ENCODE measurements at regions not wholly inside any gene's neighbourhood (a gene's known extent, or its start where the extent isn't known, plus 50 kb on each side); places are given as distances from the start of the nearest gene placed in this dataset.
"Not testable (repeated sequence)": the region's sequence is repeated elsewhere in the genome, so short reads cannot be mapped to it uniquely, and the experiment has no call there.

DNA sequence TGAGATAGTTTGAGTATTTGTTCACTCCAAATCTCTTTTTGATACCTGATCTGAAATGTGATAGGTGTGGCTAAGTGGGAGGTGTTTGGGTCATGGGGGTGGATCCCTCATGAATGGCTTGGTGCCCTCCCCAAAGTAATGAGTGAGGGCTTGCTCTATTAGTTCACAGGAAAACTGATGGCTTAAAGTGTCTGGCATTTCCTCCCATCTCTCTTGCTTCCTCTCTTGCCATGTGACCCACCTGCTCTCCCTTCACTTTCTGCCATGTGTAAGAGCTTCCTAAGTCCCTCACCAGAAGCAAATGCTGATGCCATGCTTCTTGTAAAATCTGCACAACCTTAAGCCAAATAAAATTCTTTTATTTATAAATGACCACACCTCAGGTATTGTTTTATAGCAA lies 61.1 kb downstream of the MAD2L1 start:
- H3K4me2 ChIP-seq (ENCODE audit: low read depth, low read length, poor library complexity, severe bottlenecking), result no peak overlapping the region
- no peaks in the 10 kb centered on the region for H4K20me1 ChIP-seq (ENCODE audit: insufficient read depth, low read depth, low read length)
- H3K27ac ChIP-seq (ENCODE audit: low read length), result no peak overlapping the region
- H3K36me3 ChIP-seq (ENCODE audit: insufficient read depth, low read length), result no peaks in the 10 kb centered on the region
- DNase-seq, result no peak
- no peak overlapping the region for H3K9ac ChIP-seq (ENCODE audit: low read length)
- H3K27me3 ChIP-seq (ENCODE audit: low read length), result no peaks in the 10 kb centered on the region
- H3K79me2 ChIP-seq (ENCODE audit: low read length), result no peaks in the 10 kb centered on the region
- H3K9me2 ChIP-seq (replicated peaks; ENCODE audit: insufficient read depth, low read length), result no peaks in the 10 kb centered on the region
- H2AFZ ChIP-seq (ENCODE audit: low read length), result no peak overlapping the region
- H3K9me3 ChIP-seq (ENCODE audit: low read length), result no peaks in the 10 kb centered on the region
- H3K4me1 ChIP-seq (ENCODE audit: low read length), result no peaks in the 10 kb centered on the region
- no peak overlapping the region for H3K4me3 ChIP-seq (ENCODE audit: low read length)

DNA sequence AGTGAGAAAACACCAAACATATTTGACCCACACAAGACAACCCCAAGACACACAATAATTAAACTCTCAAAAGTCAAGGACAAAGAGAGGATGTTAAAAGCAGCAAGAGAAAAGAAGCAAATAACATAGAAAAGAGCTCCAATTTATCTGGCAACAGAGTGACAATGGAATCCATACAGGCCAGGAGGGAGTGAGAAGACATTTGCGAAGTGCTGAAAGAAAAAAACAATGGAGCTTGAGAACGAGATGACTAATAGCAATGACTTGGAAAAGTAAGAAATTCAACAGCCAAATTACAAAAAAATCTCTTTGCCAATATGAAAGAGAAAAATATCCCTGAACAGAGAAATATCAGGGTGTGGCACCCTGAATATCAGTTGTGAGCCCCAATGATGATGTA lies 61.6 kb downstream of the MAD2L1 start:
- no peaks in the 10 kb centered on the region for H3K4me1 ChIP-seq (ENCODE audit: low read length)
- no peaks in the 10 kb centered on the region for H3K9me2 ChIP-seq (replicated peaks; ENCODE audit: insufficient read depth, low read length)
- H4K20me1 ChIP-seq (ENCODE audit: insufficient read depth, low read depth, low read length), result no peaks in the 10 kb centered on the region
- H3K4me3 ChIP-seq (ENCODE audit: low read length), result no peak overlapping the region
- no peaks in the 10 kb centered on the region for H3K9me3 ChIP-seq (ENCODE audit: low read length)
- H3K9ac ChIP-seq (ENCODE audit: low read length), result no peak overlapping the region
- H3K27ac ChIP-seq (ENCODE audit: low read length), result no peak overlapping the region
- H3K36me3 ChIP-seq (ENCODE audit: insufficient read depth, low read length), result no peaks in the 10 kb centered on the region
- H3K27me3 ChIP-seq (ENCODE audit: low read length), result no peaks in the 10 kb centered on the region
- no peak for DNase-seq
- H3K79me2 ChIP-seq (ENCODE audit: low read length), result no peaks in the 10 kb centered on the region
- H3K4me2 ChIP-seq (ENCODE audit: low read depth, low read length, poor library complexity, severe bottlenecking), result no peak overlapping the region
- no peak overlapping the region for H2AFZ ChIP-seq (ENCODE audit: low read length)

DNA sequence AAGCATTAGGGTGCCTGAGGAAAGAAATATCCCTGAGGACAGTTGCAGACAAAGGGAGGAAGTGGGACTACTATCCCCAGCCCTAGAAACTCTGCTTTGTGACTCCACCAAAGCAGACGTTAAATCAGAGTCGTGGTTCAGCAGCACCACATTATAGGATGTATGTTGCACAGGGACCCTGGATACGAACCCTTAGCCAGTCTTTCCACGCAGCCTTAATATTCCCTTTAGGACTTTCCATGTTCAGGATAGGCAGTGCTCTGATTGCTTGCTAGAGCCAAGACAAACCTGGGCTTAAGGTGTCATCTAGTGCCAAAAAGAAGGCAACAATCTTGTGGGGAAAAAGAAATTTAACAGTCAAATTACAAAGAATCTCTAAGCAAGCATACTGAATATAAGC lies 62.6 kb downstream of the MAD2L1 start:
- Histone ChIP-seq H3K27me3 (ENCODE audit: low read length) (no peaks in the 10 kb centered on the region), H3K27ac (ENCODE audit: low read length) (no peak overlapping the region), H3K4me3 (ENCODE audit: low read length) (no peak overlapping the region), H3K9me3 (ENCODE audit: low read length) (no peaks in the 10 kb centered on the region), H2AFZ (ENCODE audit: low read length) (no peak overlapping the region), H3K4me1 (ENCODE audit: low read length) (no peaks in the 10 kb centered on the region), H3K79me2 (ENCODE audit: low read length) (no peaks in the 10 kb centered on the region), H3K36me3 (ENCODE audit: insufficient read depth, low read length) (no peaks in the 10 kb centered on the region), H3K4me2 (ENCODE audit: low read depth, low read length, poor library complexity, severe bottlenecking) (no peak overlapping the region), H4K20me1 (ENCODE audit: insufficient read depth, low read depth, low read length) (no peaks in the 10 kb centered on the region), H3K9ac (ENCODE audit: low read length) (no peak overlapping the region), H3K9me2 (replicated peaks; ENCODE audit: insufficient read depth, low read length) (no peaks in the 10 kb centered on the region)
- DNase-seq, result no peak

- no peaks in the 10 kb centered on the region for H3K79me2 ChIP-seq (ENCODE audit: low read length)
- H3K4me1 ChIP-seq (ENCODE audit: low read length), result no peaks in the 10 kb centered on the region
These were observed 63.5 kb downstream of the MAD2L1 start for GRCh38 chr4:120003193-120003592.

GRCh38 chr4:120001850-120002249 lies 64.8 kb downstream of the MAD2L1 start:
- no peak for DNase-seq
- H3K79me2 ChIP-seq (ENCODE audit: low read length), result no peaks in the 10 kb centered on the region
- no peaks in the 10 kb centered on the region for H4K20me1 ChIP-seq (ENCODE audit: insufficient read depth, low read depth, low read length)
- no peak overlapping the region for H3K27ac ChIP-seq (ENCODE audit: low read length)
- no peaks in the 10 kb centered on the region for H3K27me3 ChIP-seq (ENCODE audit: low read length)
- no peak overlapping the region for H3K4me3 ChIP-seq (ENCODE audit: low read length)
- no peak overlapping the region for H3K9ac ChIP-seq (ENCODE audit: low read length)
- H3K4me1 ChIP-seq (ENCODE audit: low read length), result no peaks in the 10 kb centered on the region
- no peaks in the 10 kb centered on the region for H3K36me3 ChIP-seq (ENCODE audit: insufficient read depth, low read length)
- H3K4me2 ChIP-seq (ENCODE audit: low read depth, low read length, poor library complexity, severe bottlenecking), result no peak overlapping the region
- H2AFZ ChIP-seq (ENCODE audit: low read length), result no peak overlapping the region
- no peaks in the 10 kb centered on the region for H3K9me3 ChIP-seq (ENCODE audit: low read length)
- no peaks in the 10 kb centered on the region for H3K9me2 ChIP-seq (replicated peaks; ENCODE audit: insufficient read depth, low read length)

More at GRCh38 chr4:120003193-120003592, 63.5 kb downstream of the MAD2L1 start:
- Histone ChIP-seq H3K27me3 (ENCODE audit: low read length) (no peaks in the 10 kb centered on the region), H3K36me3 (ENCODE audit: insufficient read depth, low read length) (no peaks in the 10 kb centered on the region), H3K9me3 (ENCODE audit: low read length) (no peaks in the 10 kb centered on the region), H3K27ac (ENCODE audit: low read length) (no peak overlapping the region), H3K9ac (ENCODE audit: low read length) (no peak overlapping the region), H3K4me3 (ENCODE audit: low read length) (no peak overlapping the region), H4K20me1 (ENCODE audit: insufficient read depth, low read depth, low read length) (no peaks in the 10 kb centered on the region), H3K4me2 (ENCODE audit: low read depth, low read length, poor library complexity, severe bottlenecking) (no peak overlapping the region), H3K9me2 (replicated peaks; ENCODE audit: insufficient read depth, low read length) (no peaks in the 10 kb centered on the region), H2AFZ (ENCODE audit: low read length) (no peak overlapping the region)
- no peak for DNase-seq

GRCh38 chr4:120000591-120001296 lies 65.9 kb downstream of the MAD2L1 start:
- no peaks in the 10 kb centered on the region for H3K27me3 ChIP-seq (ENCODE audit: low read length)
- H3K4me2 ChIP-seq (ENCODE audit: low read depth, low read length, poor library complexity, severe bottlenecking), result no peak overlapping the region
- no peak overlapping the region for H3K27ac ChIP-seq (ENCODE audit: low read length)
- H3K9me2 ChIP-seq (replicated peaks; ENCODE audit: insufficient read depth, low read length), result no peaks in the 10 kb centered on the region
- H3K4me1 ChIP-seq (ENCODE audit: low read length), result no peaks in the 10 kb centered on the region
- no peaks in the 10 kb centered on the region for H3K9me3 ChIP-seq (ENCODE audit: low read length)
- no peak for DNase-seq
- H4K20me1 ChIP-seq (ENCODE audit: insufficient read depth, low read depth, low read length), result no peaks in the 10 kb centered on the region
- H3K79me2 ChIP-seq (ENCODE audit: low read length), result no peaks in the 10 kb centered on the region
- no peaks in the 10 kb centered on the region for H3K36me3 ChIP-seq (ENCODE audit: insufficient read depth, low read length)
- H2AFZ ChIP-seq (ENCODE audit: low read length), result no peak overlapping the region
- H3K4me3 ChIP-seq (ENCODE audit: low read length), result no peak overlapping the region
- no peak overlapping the region for H3K9ac ChIP-seq (ENCODE audit: low read length)

DNA sequence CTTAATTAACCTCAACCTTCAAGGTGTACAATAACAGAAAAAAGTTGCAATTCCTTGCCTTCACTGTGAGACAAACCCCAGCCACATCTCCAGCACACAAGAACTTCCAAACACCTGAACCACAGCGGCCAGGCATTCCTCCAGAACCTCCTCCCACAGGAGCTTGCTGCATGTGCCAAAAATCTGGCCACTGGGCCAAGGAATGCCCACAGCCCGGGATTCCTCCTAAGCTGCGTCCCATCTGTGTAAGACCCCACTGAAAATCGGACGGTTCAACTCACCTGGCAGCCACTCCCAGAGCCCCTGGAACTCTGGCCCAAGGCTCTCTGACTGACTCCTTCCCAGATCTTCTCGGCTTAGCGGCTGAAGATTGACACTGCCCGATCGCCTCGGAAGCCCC lies 70.6 kb downstream of the MAD2L1 start:
- not testable (repeated sequence) for H3K27ac ChIP-seq (ENCODE audit: low read length); H3K36me3 ChIP-seq (ENCODE audit: insufficient read depth, low read length); H3K79me2 ChIP-seq (ENCODE audit: low read length); H3K27me3 ChIP-seq (ENCODE audit: low read length); H3K9me2 ChIP-seq (replicated peaks; ENCODE audit: insufficient read depth, low read length); H3K4me1 ChIP-seq (ENCODE audit: low read length); H2AFZ ChIP-seq (ENCODE audit: low read length); H3K4me3 ChIP-seq (ENCODE audit: low read length); H4K20me1 ChIP-seq (ENCODE audit: insufficient read depth, low read depth, low read length); H3K4me2 ChIP-seq (ENCODE audit: low read depth, low read length, poor library complexity, severe bottlenecking); H3K9ac ChIP-seq (ENCODE audit: low read length); DNase-seq; H3K9me3 ChIP-seq (ENCODE audit: low read length)

DNA sequence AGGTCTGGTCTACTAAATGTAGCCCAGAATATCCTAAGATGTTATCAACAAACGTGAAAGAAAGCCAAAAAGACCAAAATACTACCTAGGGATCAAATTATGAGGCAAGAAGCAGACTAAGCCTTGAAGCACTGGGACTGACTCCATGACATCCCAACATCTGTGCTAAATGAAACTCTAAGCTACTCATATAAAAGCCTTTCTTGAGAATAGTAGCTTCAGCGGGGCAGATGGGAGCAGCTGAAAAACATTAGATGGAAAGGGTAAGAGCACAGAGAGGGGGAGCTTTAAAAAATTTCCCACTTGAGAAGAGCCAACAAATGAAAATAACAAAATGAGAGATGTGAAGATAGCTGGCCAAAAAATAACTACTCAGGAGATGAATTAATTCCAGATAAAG lies 81.7 kb downstream of the MAD2L1 start:
- no peaks in the 10 kb centered on the region for H3K4me1 ChIP-seq (ENCODE audit: low read length)
- no peaks in the 10 kb centered on the region for H3K9me2 ChIP-seq (replicated peaks; ENCODE audit: insufficient read depth, low read length)
- DNase-seq, result no peak
- no peak overlapping the region for H3K27ac ChIP-seq (ENCODE audit: low read length)
- H2AFZ ChIP-seq (ENCODE audit: low read length), result no peak overlapping the region
- no peaks in the 10 kb centered on the region for H3K27me3 ChIP-seq (ENCODE audit: low read length)
- no peaks in the 10 kb centered on the region for H3K79me2 ChIP-seq (ENCODE audit: low read length)
- no peaks in the 10 kb centered on the region for H4K20me1 ChIP-seq (ENCODE audit: insufficient read depth, low read depth, low read length)
- H3K36me3 ChIP-seq (ENCODE audit: insufficient read depth, low read length), result no peaks in the 10 kb centered on the region
- no peak overlapping the region for H3K4me2 ChIP-seq (ENCODE audit: low read depth, low read length, poor library complexity, severe bottlenecking)
- no peak overlapping the region for H3K4me3 ChIP-seq (ENCODE audit: low read length)
- no peaks in the 10 kb centered on the region for H3K9me3 ChIP-seq (ENCODE audit: low read length)
- no peak overlapping the region for H3K9ac ChIP-seq (ENCODE audit: low read length)

DNA sequence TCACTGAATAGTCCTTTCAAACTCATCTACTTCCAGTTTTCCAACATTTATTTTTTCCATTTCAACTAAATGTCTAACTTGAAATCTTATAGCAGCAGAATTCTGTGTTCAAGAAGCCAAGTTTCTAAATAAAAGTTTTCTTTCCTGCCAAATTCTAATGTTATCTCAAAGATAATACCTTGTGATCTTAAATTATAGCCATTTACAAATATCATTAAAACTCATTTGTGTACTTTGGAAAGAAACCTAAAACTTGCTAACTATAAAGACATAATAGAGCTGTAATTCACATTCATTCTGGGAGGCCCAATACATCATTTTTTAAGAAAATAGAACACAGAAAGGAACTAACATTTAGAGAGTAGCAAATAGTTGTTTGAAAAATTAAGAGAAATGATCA lies 83.9 kb downstream of the MAD2L1 start:
- no peak overlapping the region for H3K4me2 ChIP-seq (ENCODE audit: low read depth, low read length, poor library complexity, severe bottlenecking)
- H3K27me3 ChIP-seq (ENCODE audit: low read length), result no peaks in the 10 kb centered on the region
- no peaks in the 10 kb centered on the region for H4K20me1 ChIP-seq (ENCODE audit: insufficient read depth, low read depth, low read length)
- DNase-seq, result no peak
- no peaks in the 10 kb centered on the region for H3K79me2 ChIP-seq (ENCODE audit: low read length)
- no peaks in the 10 kb centered on the region for H3K9me2 ChIP-seq (replicated peaks; ENCODE audit: insufficient read depth, low read length)
- H2AFZ ChIP-seq (ENCODE audit: low read length), result no peak overlapping the region
- no peak overlapping the region for H3K4me3 ChIP-seq (ENCODE audit: low read length)
- H3K9ac ChIP-seq (ENCODE audit: low read length), result no peak overlapping the region
- H3K36me3 ChIP-seq (ENCODE audit: insufficient read depth, low read length), result no peaks in the 10 kb centered on the region
- no peaks in the 10 kb centered on the region for H3K4me1 ChIP-seq (ENCODE audit: low read length)
- H3K27ac ChIP-seq (ENCODE audit: low read length), result no peak overlapping the region
- H3K9me3 ChIP-seq (ENCODE audit: low read length), result no peaks in the 10 kb centered on the region
